Transverse colon (tissue), 4 donors: ENCODE measurements at regions not wholly inside any gene's neighbourhood (a gene's known extent, or its start where the extent isn't known, plus 50 kb on each side); places are given as distances from the start of the nearest gene placed in this dataset.

ENCODE experiments used
- DNase-seq: peaks from one replicate; pipeline ENCODE4 v3.0.0-alpha.2; 2019
- H3K27ac ChIP-seq, 4 donors: fragments of 200-600 bp; sonication (generic); 2 replicates each; pipeline ENCODE4 v1.5.1; 2016 to 2018; ENCODE audit warnings: inconsistent platforms in 4 of 4
- H3K27me3 ChIP-seq: fragments of 200-600 bp; sonication (generic); 2 replicates; pipeline ENCODE4 v1.5.1; 2017; ENCODE audit warnings: inconsistent platforms
- H3K36me3 ChIP-seq, 4 donors: fragments of 200-600 bp; sonication (generic); 2 replicates each; pipeline ENCODE4 v1.5.1; 2017 to 2019; ENCODE audit warnings: inconsistent platforms in 4 of 4
- H3K4me1 ChIP-seq, 4 donors: fragments of 200-600 bp; sonication (generic); 2 replicates each; pipeline ENCODE4 v1.5.1; 2017 to 2020; ENCODE audit warnings: inconsistent platforms in 4 of 4
- H3K4me3 ChIP-seq, 4 donors: fragments of 200-600 bp; sonication (generic); 1 replicate in 1 of 4; 2 replicates in 3 of 4; pipeline versions ENCODE4 v1.5.1 to v1.6.1; 2017 to 2019; ENCODE audit warnings: inconsistent platforms in 4 of 4
- H3K9me3 ChIP-seq, 2 donors: fragments of 200-600 bp; sonication (generic); 2 replicates each; pipeline ENCODE4 v1.5.1; 2017 to 2019; ENCODE audit warnings: inconsistent platforms in 2 of 2
- CTCF ChIP-seq, 5 experiments: fragments of 200-600 bp in 3 of 5; fragments of 450-650 bp in 2 of 5; sonication (generic) in 3 of 5; IDR thresholded peaks; 1 replicate in 2 of 5; 2 replicates in 3 of 5; pipeline ENCODE4 v1.5.1; 2016 to 2017; ENCODE audit warnings: antibody characterized with exemption in 5 of 5, inconsistent platforms in 3 of 5, mild to moderate bottlenecking in 2 of 5, moderate library complexity in 1 of 5
- EP300 ChIP-seq: sonication (generic); formaldehyde crosslinking; IDR thresholded peaks from one replicate; pipeline ENCODE4 v1.6.1; 2017; ENCODE audit warnings: antibody characterized with exemption, low read depth
- POLR2A ChIP-seq: fragments of 450-650 bp; IDR thresholded peaks from one replicate; pipeline ENCODE4 v1.6.1; 2016; ENCODE audit warnings: antibody characterized with exemption, mild to moderate bottlenecking, moderate library complexity
- POLR2AphosphoS5 ChIP-seq, 3 donors: sonication (generic); formaldehyde crosslinking; IDR thresholded peaks; one replicate each; pipeline ENCODE4 v1.6.1; 2016; ENCODE audit warnings: antibody characterized with exemption in 3 of 3
- WGBS, 2 donors: methylation state at CpG; one replicate each; pipeline ENCODE4 v1.1.5; 2018; ENCODE audit warnings: low coverage in 1 of 2; 5-methylcytosine and 5-hydroxymethylcytosine counted together
- in situ Hi-C, 4 donors: fragments of 200-750 bp; cut with MboI; loops; one replicate each; pipeline versions ENCODE4 v1.15.0 to v1.15.1; 2017; ENCODE audit warnings: low sequenced_read_pairs in 3 of 4, low pct_ligation_motif_present in 1 of 4, low pct_unique_long_range_greater_than_20kb in 1 of 4
- intact Hi-C: fragments of 100-400 bp; cut with DNase I; formaldehyde crosslinking; loops from one replicate; pipeline ENCODE4 v1.15.1; 2023; ENCODE audit warnings: low total_unique reads

DNA sequence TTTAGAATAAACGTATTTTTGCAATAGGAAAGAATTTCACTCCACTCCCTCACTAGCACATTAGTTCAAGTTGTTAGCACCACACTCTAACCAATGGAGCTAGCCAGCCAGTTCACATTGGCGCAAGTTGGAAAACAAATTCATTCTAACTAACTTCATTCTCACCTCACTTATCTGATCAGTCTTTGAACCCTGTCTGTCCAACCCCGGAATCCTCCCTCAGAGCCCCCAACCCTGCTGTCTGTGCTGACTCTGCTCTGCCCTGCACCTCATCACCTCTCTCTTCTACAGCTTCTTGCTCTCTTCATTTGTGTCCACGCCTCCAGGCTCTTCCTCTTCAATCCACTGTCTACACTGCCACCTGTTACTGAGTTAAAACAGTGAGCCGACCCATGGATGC, 356.5 kb downstream of the IRS1 start:
- H3K27ac ChIP-seq: no peak overlapping the region
- H3K9me3 ChIP-seq: no peaks in the 10 kb centered on the region
- peaks cover 14 to 34% (median 27%) of the 10 kb centered on the region in 4 donors for H3K4me1 ChIP-seq
- in situ Hi-C loops (no loop called here), intact Hi-C loops (no loop called here)
- H3K4me3 ChIP-seq: no peak overlapping the region
- no peak for TF ChIP-seq EP300
- no peak for TF ChIP-seq POLR2AphosphoS5 (IDR thresholded peaks at IDR 0.05)
- no peak for TF ChIP-seq CTCF (IDR thresholded peaks at IDR 0.05)
- TF ChIP-seq POLR2A: no peak
- no peak for DNase-seq
- WGBS, 2 donors: 78 to 83% methylated on average over 5 of the region's 5 CpGs
- no peaks in the 10 kb centered on the region for H3K27me3 ChIP-seq
- no peaks in the 10 kb centered on the region for H3K36me3 ChIP-seq

- TF ChIP-seq EP300: no peak
- no peak for TF ChIP-seq CTCF (IDR thresholded peaks at IDR 0.05)
- TF ChIP-seq POLR2A: no peak
- no peak for TF ChIP-seq POLR2AphosphoS5 (IDR thresholded peaks at IDR 0.05)
- Histone ChIP-seq H3K36me3 (no peaks in the 10 kb centered on the region), H3K27ac (no peak overlapping the region), H3K4me1 (peaks cover 0 to 7% (median 5%) of the 10 kb centered on the region in 4 donors), H3K27me3 (no peaks in the 10 kb centered on the region), H3K9me3 (no peaks in the 10 kb centered on the region), H3K4me3 (no peak overlapping the region)
- 62 to 72% methylated on average over 3 of the region's 3 CpGs for WGBS, 2 donors
- DNase-seq: no peak
- in situ Hi-C loops (no loop called here), intact Hi-C loops (no loop called here)
Observed at GRCh38 chr2:226440127-226440918, 359.3 kb downstream of the IRS1 start.

GRCh38 chr2:226439337-226439736, 360.3 kb downstream of the IRS1 start:
- 73 to 76% methylated on average over 5 to 6 of the region's 6 CpGs for WGBS, 2 donors

GRCh38 chr2:226435146-226435545, 364.5 kb downstream of the IRS1 start:
- in situ Hi-C loops: no loop called here
- Histone ChIP-seq H3K4me3 (no peak overlapping the region), H3K27me3 (no peaks in the 10 kb centered on the region), H3K27ac (no peak overlapping the region), H3K36me3 (no peaks in the 10 kb centered on the region), H3K9me3 (no peaks in the 10 kb centered on the region), H3K4me1 (no peaks in the 10 kb centered on the region)
- 81 to 82% methylated on average over 5 of the region's 5 CpGs for WGBS, 2 donors
- no peak for TF ChIP-seq CTCF (IDR thresholded peaks at IDR 0.05)
- TF ChIP-seq POLR2AphosphoS5 (IDR thresholded peaks at IDR 0.05): no peak
- no peak for TF ChIP-seq EP300
- no peak for TF ChIP-seq POLR2A
- intact Hi-C loops: no loop called here
- DNase-seq: no peak

More at GRCh38 chr2:226439337-226439736, 360.3 kb downstream of the IRS1 start:
- Histone ChIP-seq H3K27me3 (no peaks in the 10 kb centered on the region), H3K4me1 (peaks cover 0 to under 1% (median 0%) of the 10 kb centered on the region in 4 donors), H3K27ac (no peak overlapping the region), H3K36me3 (no peaks in the 10 kb centered on the region), H3K9me3 (no peaks in the 10 kb centered on the region), H3K4me3 (no peak overlapping the region)
- DNase-seq: no peak
- TF ChIP-seq POLR2A: no peak
- no peak for TF ChIP-seq EP300
- TF ChIP-seq CTCF (IDR thresholded peaks at IDR 0.05): no peak
- no peak for TF ChIP-seq POLR2AphosphoS5 (IDR thresholded peaks at IDR 0.05)
- intact Hi-C loops: no loop called here
- in situ Hi-C loops: no loop called here
